Activated T-helper 1 cell treated with Interleukin-2 at 50 U/mL for 16 hours (primary cell): ENCODE measurements at regions not wholly inside any gene's neighbourhood (a gene's known extent, or its start where the extent isn't known, plus 50 kb on each side); places are given as distances from the start of the nearest gene placed in this dataset.

Source experiments
- DNase-seq: peaks from one replicate; pipeline ENCODE4 v3.0.0-alpha.2; 2020; ENCODE audit warnings: low read depth

DNA sequence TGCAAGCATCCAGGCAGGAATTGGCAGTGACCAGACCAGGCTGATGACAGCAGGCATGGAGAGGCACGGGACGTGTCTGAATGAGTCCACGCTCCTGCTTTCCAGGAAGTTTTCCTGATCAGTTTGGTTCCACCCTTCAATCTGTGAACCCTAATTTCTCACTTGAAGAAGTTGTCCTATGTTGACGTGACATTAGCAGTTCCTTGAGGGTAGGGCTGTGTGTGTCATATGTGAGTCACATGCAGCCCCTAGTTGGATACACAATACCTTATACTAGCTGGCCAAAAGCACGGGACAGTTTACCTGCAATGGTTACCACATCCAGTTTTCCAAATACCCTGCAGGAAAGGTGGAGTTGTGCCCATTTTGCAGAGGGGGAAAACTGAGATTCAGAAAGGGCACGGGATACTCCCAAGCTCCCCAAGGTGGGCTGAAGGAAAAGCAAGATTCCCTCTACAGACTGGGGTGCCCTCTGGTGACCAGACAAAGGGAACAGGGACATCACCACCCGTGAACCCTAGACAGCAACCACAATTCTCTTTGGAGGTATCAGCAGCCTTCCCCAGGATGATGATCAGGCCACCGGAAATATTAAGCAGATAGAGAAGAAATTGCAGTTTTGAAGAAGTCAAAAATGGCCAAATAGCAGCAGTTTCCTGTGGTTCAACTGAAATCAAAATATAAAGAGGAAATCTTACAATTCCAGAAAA lies 194.5 kb downstream of the PHETA1 start:
- DNase-seq = no peak

DNA sequence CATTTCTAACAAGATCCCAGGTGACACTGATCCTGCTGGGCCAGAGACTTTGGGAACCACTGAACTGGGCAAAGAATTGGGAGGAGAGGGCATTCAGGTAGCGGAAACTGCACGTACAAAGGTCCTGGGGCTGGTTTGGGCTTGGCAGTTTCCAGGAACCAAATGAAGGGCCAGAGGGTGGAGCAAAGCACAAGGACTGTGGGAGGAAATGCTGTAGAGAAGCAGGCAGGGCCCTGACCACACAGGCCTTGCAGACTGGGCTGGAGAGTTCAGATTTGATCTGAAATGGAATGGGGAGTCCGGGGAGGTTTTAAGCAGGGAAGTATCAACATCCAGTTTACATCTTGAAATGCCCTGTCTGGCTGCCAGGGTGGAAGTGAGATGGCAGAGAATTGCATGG lies 195.1 kb downstream of the PHETA1 start:
- no peak for DNase-seq

DNA sequence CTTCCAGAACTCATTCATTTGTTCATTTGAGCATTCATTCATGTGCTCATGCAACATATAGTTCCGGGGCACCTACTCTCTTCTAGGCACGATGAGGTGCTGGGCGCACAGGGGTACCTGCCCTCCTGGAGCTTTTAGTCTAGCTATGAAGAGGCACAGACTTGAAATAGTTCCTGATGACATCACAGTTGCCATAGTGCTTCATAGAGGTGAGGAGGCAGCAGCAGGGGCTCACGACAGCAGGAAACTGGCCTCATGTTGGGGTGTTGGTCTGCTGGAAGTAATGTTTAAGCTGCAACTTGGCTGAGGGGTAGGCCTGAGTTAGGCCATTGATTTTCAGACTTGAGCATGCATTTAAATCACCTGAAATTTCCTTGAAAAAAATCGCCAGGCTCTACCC lies 195.5 kb downstream of the PHETA1 start:
- DNase-seq = no peak

DNA sequence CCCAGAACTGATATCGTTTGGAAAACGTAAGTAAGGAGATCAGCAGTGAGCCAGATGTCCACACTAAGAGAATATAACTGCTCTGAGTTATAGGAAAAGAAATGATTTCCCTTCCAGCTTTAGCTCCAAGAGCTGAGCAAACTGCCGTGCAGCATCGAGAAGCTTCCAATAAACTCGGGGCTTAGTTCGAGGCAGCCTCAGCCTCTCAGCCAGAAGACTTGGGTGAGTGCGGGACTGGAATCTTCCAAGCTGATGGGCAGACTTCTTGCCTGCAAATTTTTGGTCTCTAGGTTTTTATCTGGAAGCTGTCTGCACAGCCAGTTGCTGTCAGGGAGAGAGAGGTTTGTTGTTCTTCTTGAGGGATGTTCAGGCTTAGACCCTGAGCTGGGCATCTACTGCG lies 196.1 kb downstream of the PHETA1 start:
- no peak for DNase-seq

DNA sequence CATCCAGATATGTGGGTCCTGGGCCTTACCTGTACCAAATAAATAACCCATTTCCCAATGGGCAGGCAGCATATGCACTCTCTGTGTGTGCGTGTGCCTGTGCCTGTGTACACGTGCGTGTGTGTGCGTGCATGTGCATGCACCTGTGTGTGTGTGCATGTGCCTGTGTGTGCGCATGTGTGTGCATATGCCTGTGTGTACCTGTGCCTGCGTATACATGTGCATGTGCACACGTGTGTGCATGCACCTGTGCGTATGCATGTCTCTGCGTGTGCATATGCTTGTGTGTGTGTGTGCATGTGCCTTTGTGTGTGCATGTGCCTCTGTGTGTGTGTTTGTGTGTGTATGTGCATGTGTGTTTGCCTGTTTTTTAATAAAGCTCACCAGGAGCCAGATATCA lies 197.1 kb downstream of the PHETA1 start:
- DNase-seq = no peak

DNA sequence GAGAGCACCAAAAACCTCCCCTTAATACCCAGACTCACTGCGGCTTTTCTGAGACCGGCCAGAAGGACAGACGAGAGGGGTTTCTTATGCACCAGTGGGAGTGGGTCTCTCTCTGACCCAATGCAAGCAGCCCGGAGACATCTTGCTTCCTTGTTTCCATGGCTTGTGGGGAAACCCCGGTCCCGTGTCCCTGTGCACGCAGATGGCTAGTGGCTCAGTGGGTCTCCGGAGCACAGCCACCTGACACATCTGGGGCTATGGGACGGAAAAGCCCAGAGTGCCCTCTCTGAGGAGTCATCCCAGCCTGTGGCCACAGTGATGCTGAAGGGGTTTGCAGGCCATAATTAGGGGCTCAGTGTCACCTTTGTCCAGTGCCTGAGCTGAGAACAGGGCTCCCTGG lies 197.6 kb downstream of the PHETA1 start:
- DNase-seq = no peak

DNA sequence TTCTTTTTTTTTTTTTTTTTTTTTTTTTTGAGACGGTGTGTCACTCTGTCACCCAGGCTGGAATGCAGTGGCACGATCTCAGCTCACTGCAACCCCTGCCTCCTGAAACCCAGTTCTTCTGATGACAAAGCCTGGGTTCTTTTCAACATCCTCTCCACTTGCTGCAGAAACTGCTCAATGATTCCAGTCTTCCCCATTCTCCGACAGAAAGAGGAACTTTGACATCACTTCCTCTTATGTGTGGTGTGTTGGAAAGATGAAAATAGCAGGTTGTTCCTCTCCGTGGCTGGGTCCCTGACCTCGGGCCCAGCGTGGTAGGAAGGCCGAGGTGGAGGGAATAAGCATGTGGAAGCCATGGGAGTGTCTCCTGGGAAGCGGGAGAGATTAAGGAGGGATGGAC lies 198.4 kb downstream of the PHETA1 start:
- DNase-seq = no peak

DNA sequence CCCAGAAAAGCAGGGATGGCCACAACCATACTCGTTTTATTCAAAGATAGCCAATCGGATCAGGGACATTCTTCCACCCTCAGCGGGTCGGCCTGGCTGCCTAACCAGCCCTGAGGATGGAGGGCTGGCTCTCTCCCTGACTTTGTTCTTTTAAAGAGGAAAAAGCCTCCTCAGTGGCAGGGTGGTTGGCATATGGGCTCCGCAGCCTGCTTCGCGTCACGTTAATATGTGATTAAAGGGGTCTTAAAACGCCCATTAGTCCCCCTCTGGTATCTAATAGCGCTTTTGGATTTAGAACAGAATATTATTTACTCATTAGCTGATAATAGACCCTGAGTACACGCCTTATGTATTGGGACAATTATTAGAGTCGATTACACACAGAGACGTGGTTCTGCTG lies 199.4 kb downstream of the PHETA1 start:
- DNase-seq = no peak

DNA sequence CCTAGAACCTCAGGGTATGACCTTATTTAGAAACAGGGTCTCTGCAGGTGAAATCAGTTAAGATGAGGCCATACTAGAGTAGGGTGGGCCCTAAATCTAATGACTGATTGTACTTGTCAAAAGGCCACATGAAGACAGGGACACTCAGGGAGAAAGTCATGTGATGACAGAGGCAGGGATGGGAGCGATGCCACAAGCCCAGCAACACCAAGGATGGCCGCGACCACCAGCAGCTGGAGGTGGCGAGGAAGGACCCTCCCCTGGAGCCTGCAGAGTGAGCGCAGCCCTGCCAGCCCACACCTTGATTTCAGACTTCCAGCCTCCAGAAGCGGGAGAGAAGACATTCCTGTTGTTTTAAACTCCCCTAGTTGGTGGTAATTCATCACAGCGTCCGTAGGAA lies 199.9 kb downstream of the PHETA1 start:
- no peak for DNase-seq

DNA sequence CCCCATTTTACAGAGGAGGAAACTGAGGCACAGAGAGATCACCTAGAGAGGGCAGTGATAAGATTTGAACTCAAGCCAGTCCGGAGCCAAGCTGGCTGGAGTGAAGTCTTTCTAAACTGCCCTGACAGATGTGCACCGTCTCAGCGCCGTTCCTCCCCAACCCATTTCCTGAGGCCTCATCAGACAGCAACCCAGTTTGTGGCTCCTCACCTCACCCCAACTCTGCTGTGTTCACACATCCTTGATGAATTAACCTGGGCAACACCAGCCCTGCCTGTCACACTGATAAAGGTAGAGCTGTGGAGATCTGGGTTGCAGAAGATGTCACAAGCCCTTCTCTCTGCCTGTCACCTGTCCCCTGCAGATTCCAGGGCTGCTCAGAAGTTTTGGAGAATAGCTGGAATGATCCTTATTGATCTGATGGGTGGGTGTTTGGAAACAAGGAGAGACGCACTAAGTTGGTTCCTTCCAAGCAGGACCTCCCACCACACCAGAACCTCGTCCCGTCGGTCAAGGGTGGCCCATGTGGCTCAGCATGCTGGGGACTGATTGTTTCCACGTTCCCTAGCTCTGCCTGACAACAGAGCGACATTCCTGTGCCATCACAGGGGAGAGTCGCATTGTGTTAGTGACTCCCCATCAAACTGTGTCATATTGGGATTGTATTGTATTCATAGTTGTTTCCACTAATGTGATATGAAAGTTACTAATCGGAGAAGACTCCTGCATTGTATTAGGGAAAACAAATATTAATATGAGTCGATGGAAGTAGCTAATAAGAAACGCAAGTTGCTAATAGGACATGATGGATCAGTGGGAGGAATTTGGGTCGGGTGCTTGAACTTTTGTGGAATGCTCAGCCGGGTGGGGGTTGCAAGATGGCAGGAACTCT lies 200.6 kb downstream of the PHETA1 start:
- no peak for DNase-seq

DNA sequence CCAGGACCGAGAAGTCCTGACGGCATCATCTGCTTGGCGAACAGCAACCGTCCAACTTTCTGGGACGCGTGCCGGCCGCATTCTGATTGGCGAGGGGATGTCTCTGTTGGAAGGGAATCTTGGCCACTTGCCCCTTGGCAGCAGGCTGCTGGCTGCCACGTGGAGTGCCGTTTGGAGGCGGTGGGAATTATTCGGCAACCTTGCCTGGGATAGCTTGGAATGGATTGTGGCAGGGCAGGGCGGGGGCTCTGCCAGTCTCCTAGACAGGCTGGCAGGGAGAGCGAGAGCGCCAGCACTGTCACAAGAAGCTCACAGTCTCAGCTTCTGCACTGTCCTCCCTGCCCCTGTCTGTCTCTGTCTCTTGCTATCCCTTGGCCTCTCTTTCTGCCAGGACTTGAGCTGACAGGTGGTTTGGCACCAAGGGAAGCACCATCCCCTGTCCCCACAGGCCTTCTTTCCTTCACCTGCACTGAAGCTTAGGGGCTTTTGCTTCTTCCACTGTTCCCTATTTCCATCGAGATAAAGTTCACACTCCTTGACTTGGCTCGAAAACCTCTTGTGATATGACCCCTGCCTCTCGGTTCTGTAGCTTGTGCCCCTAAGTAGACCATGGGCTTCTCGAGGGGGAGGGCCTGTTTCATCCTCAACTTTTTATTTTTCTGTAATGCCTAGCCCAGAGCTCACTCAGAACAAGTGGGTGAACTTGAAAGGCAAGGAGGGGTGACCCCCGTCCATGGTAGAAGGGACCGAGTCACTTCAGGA lies 201.9 kb downstream of the PHETA1 start:
- DNase-seq = no peak

DNA sequence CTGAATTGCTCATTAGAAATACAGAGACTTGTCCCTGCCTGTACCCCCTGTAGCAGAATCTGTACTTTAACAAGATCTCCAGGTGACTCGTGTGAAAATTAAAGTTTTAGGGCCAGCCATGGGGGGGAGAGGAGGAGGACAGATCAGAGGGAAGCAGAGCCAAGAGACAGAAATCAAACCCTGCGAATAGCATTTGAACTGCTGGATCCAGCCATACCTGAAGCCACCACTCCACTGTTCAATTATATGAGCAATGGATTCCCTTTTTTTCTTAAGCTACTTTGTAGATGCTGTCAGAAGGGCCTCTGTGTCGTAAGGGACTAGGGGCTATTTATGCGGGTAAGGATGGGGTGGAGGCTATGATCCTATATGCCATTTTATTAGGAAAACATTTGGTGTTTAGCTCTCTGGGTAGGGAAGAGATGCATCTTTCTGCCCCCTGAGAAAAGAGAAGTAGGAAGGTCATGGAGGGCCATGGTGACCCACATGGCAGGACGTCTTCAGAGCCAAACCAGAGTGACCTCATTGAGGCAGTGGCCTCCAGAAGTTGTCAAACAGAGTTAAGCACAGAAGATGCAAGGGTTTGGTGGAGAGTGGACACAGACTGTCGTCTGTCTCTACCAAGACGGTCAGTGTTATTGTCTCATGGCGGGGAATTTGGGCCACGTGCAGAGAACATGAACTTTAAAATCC lies 203.9 kb downstream of the PHETA1 start:
- no peak for DNase-seq

DNA sequence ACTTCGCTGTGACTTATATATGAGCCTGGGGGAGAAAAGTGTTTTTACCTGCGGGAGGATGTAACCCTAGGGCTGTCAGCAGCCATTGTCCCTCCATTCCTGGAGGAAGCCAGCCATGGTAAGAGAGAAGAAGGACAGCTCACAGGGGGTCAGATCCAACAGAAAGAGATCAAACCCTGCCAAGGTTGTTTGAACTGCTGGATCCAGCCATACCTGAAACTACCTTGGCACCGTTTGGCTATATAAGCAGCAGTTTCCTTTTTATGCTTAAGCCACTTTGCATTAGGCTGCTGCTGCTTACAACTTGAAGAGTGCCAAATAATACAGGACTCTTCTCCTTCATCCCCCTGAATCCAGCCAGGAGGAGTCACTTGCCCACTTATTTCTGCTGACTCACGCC lies 205.5 kb downstream of the PHETA1 start:
- DNase-seq = no peak

DNA sequence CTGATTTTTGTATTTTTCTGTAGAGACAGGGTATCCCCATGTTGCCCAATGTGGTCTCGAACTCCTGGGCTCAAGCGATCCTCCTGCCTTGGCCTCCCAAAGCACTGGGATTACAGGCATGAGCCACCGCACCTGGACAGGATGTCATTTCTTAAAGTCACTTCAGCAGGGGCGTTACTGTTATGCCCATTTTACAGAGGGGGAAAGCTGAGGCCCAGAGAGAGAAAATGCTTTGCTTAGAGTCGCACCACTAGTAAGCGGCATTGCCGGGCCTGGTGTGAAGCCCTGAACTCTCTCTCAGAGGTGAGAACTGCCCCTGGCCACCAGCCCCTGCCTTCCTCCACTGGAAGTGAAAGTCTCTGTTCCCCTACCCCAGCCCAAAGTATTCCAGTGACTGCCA lies 207.0 kb downstream of the PHETA1 start:
- DNase-seq = no peak

DNA sequence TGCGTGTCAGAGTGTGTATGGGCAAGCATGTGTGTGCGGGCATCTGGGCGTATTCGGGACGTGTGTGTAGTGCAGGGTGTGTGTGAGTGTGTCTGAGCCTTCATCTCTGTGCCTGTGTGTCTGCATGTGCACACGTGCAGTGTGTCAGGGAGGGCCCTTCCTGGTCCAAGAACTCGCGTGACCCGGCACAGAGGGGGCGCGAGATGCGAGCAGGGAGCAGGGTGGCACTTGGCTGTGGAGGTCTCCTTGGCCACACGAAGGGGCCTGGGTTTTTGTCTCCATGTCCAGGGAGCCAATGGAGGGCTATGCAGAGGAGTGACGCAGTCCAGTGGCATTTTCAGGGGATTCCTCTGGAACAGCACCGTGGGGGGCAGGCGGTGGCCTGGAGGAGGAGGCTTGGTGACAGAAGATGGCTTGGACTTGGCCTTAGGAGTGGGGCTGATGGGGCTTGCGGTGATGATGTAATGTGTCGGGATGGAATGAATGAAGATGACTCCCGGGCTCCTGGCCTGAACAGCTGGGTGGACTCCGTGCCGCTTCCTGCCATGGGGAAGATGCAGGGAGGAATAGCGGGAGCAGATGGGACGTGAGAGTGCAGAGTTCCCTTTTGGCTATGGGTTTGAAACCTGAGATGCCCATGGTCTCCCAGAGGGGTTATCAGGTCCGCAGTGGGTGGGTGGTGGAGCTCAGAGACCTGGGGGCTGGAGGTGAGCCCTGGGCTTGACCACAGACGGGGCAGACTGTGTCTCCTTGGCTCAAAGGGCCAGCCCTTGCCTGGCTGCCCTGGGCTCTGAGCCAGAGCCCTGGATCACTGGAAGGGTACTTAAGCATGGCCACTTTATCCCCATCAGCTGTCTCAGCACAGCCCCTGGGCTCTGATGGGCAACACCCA lies 208.3 kb downstream of the PHETA1 start:
- no peak for DNase-seq

DNA sequence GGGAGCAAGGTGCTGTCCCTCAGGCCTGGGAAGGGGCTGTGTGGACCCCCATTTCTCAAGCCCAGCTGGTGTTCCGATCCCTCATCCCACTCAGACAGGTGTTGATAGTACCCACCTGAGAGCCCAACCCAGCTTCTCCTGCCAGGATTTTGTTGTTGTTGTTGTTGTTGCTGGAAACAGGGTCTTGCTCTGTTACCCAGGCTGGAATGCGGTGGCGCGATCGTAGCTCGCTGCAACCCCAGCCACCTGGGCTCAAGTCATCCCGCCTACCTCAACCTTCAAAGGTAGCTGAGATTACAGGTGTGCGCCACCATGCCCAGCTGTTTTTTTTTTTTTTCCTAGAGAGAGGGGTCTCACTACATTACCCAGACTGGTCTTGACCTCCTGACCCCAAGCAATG lies 209.9 kb downstream of the PHETA1 start:
- no peak for DNase-seq

DNA sequence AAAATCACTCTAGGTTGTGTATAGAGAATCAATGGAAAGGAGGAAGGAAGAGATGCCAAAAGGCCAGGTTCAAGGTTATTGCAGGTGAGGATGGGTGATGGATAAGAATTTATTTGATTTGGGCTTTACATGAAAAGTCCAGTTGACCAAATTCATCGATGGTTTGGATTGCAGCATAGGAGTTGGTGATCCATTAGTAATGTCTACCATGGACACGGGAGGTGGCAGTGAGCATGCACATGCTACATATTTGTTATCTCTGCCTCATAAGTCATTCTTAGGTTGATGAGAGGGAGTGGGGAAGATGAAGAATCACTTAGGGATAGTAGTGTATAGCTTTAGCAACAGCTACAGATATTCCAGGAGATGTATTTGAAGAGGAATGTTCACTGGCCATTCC lies 211.4 kb downstream of the PHETA1 start:
- DNase-seq = no peak

DNA sequence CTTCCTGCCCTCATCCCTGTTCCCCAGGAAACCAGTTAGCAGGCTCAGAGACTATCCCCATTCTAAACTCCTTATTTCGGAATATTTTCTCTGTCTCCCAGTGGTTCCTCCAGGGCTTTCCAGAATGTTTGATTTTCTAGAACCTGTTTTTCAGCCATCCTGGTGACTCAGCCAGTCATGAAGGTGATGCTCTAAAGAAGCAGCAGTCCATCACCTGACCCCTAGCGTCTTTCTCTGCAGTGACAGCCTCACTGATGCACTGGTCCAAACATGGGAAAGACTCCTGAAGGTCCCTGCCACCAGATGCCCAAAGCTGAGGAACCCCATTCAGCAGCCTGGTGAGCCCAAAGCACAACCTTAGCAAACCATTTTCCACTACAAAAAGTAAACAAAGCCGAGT lies 212.6 kb downstream of the PHETA1 start:
- DNase-seq = no peak

DNA sequence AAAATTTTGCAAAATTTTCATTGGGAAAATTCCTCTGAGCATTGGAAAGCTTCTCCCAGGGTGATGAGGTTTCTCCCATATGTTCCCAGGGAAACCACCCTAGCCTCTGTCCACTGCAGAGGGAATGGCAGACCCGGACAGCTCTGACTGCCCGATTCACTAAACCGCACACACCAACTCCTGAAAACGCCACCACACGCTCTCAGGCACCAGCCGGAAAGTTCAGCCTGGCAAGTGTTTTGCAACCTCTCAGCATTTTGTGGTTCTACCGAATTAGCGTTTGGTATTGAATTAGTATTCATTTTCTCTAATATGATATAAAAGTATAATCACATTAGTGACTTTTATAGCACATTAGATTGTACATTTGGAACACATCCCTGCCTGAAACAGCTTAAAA lies 213.4 kb downstream of the PHETA1 start:
- DNase-seq = no peak

DNA sequence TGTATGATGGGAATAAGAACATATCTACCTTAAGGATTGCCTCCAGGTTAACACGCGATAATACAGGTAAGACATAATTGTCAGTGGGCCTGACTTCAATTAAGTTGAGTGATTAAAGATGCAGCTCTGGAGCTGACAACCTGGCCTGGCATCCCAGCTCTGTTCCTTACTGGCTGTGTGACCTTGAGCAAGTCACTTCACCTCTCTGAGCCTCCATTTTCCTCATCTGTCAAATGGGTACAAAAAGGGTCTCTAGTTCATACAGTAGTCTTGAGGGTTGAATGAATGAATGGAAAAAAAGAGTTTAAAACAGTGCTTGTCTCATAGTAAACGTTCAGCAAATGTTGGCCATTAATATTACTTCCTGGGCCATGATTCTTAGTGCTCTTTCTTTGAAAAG lies 213.9 kb downstream of the PHETA1 start:
- no peak for DNase-seq

DNA sequence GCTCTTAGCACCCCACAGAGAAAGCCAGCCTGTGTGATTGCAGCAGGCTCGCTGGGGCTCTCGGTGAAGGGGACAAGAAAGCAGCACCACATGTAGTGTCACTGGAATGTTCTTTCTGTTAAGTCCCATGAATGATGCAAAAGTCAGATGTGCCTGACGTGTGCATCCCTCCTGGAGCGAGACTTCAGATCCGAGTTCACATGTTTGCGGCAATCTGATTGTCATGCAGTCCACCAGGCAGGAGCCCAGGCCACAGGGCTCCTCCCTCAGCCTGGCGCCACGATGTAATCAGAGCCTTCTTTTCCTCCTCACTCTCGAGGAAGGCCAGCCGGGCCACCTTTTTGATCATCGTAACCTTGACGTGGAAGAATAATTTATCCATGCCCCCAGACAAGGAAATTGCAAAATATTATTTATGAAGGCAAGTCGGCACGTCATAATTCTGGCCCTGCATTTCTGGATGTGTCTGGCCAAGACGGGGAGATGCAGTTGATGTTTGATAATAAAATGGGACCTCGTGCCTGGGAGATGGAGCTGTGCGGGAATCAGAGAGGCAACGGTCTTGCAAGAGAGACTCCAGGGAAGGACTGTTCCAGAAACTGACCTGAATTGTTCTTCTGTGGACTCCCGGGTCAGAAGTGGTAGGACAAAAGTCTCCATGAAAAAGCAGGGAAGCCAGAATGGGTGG lies 214.6 kb downstream of the PHETA1 start:
- no peak for DNase-seq
